Prostate gland (tissue), 2 donors: ENCODE measurements at regions not wholly inside any gene's neighbourhood (a gene's known extent, or its start where the extent isn't known, plus 50 kb on each side); places are given as distances from the start of the nearest gene placed in this dataset.

Experiments used
- DNase-seq: peaks from one replicate; pipeline ENCODE4 v3.0.0-alpha.2; 2019; ENCODE audit warnings: low spot score
- H3K27ac ChIP-seq, 2 donors: fragments of 200-600 bp; sonication (generic); 2 replicates each; pipeline ENCODE4 v1.5.1; 2017 to 2019
- H3K27me3 ChIP-seq: fragments of 200-600 bp; sonication (generic); replicated peaks from 2 replicates; pipeline ENCODE4 v1.5.1; 2019; ENCODE audit not compliant: insufficient read depth
- H3K36me3 ChIP-seq, 2 donors: fragments of 200-600 bp; sonication (generic); 1 replicate in 1 of 2; 2 replicates in 1 of 2; pipeline versions ENCODE4 v1.5.1 to v1.8.1; 2017 to 2019
- H3K4me1 ChIP-seq: fragments of 200-600 bp; sonication (generic); replicated peaks from 2 replicates; pipeline ENCODE4 v1.5.1; 2019
- H3K4me3 ChIP-seq, 2 donors: fragments of 200-600 bp; sonication (generic); 2 replicates each; pipeline ENCODE4 v1.5.1; 2017 to 2019
- H3K9me3 ChIP-seq: fragments of 200-600 bp; sonication (generic); 2 replicates; pipeline ENCODE4 v1.5.1; 2017
- POLR2A ChIP-seq: fragments of 450-650 bp; IDR thresholded peaks from one replicate; pipeline ENCODE4 v1.6.1; 2016; ENCODE audit warnings: antibody characterized with exemption, mild to moderate bottlenecking
- POLR2AphosphoS5 ChIP-seq: sonication (generic); formaldehyde crosslinking; IDR thresholded peaks from one replicate; pipeline ENCODE4 v1.6.1; 2017; ENCODE audit warnings: antibody characterized with exemption
- WGBS: methylation state at CpG from one replicate; pipeline ENCODE4 v1.1.5; 2018; 5-methylcytosine and 5-hydroxymethylcytosine counted together
- intact Hi-C: fragments of 100-400 bp; cut with DNase I; formaldehyde crosslinking; loops from one replicate; pipeline ENCODE4 v1.14.2; 2022
- TF ChIP-seq, protein P1 (sequence below), 4 experiments: fragments of 200-600 bp in 2 of 4; fragments of 450-650 bp in 2 of 4; sonication (generic) in 2 of 4; IDR thresholded peaks; 1 replicate in 3 of 4; 2 replicates in 1 of 4; pipeline ENCODE4 v1.5.1; 2016 to 2019; ENCODE audit warnings: antibody characterized with exemption in 4 of 4, mild to moderate bottlenecking in 2 of 4, moderate library complexity in 2 of 4

DNA sequence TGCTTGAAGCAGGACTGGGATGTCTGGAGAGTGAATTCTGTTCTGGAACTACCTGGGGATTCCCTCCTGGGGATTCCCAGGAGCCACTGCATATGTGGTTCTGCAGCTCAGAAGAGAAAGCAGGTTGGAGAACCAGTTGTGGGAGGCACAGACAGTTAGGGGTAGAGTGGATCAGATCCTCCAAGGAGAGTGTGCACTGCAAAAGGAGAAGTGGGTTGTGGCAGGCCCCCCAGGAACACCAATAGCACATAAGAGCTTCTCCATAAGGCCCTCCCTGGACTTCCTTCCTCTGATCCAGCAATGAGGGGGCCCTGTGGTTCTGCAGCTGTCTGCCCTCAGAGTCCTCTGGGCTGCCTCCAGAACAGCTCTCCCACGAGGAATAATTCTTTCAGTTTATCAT is 369.2 kb upstream of the CNR1 start:
- H3K27me3 ChIP-seq: no peaks in the 10 kb centered on the region
- no peak for DNase-seq
- H3K36me3 ChIP-seq: no peaks in the 10 kb centered on the region
- WGBS: 65% methylated on average over 1 of the region's 1 CpG
- H3K4me1 ChIP-seq: no peaks in the 10 kb centered on the region
- no peaks in the 10 kb centered on the region for H3K9me3 ChIP-seq
- intact Hi-C loops: no loop called here
- H3K4me3 ChIP-seq: no peak overlapping the region
- TF ChIP-seq, protein P1, sequence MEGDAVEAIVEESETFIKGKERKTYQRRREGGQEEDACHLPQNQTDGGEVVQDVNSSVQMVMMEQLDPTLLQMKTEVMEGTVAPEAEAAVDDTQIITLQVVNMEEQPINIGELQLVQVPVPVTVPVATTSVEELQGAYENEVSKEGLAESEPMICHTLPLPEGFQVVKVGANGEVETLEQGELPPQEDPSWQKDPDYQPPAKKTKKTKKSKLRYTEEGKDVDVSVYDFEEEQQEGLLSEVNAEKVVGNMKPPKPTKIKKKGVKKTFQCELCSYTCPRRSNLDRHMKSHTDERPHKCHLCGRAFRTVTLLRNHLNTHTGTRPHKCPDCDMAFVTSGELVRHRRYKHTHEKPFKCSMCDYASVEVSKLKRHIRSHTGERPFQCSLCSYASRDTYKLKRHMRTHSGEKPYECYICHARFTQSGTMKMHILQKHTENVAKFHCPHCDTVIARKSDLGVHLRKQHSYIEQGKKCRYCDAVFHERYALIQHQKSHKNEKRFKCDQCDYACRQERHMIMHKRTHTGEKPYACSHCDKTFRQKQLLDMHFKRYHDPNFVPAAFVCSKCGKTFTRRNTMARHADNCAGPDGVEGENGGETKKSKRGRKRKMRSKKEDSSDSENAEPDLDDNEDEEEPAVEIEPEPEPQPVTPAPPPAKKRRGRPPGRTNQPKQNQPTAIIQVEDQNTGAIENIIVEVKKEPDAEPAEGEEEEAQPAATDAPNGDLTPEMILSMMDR (IDR thresholded peaks at IDR 0.05): no peak
- TF ChIP-seq POLR2AphosphoS5 (no peak), POLR2A (no peak)
- no peak overlapping the region for H3K27ac ChIP-seq

DNA sequence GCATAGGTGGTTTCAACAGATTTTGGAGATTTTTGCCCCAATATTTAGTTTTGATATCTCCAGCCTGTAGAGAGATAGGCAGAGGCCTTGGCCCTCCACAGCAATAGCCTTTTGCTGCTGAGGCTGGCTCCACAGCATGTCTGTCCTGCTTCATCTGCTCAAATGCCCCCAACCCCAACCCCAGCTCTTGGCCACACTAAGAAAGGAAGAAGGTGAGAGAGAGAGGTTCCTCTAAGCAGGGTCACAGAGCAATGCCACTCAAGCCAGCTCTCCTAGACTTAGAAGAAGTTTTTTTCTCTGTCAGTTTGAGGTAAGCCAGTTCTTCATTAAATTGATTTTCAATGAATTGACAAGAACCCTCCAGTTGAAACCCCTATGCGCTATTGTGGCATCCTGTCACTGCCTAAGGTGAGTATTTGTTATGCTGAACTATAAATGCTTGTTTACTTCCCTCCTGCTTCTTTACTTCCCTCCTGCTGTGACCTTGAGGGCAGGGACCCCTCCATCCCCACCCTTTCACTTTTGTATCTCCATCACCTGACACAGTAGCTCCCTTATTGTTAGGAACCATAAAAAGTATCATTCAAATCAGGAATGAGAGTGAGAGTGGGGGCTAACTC is 366.2 kb upstream of the CNR1 start:
- no peak overlapping the region for H3K4me3 ChIP-seq
- intact Hi-C loops: no loop called here
- H3K36me3 ChIP-seq: no peaks in the 10 kb centered on the region
- no peak for DNase-seq
- WGBS: 90% methylated on average over 1 of the region's 1 CpG
- H3K9me3 ChIP-seq: no peaks in the 10 kb centered on the region
- H3K27ac ChIP-seq: no peak overlapping the region
- H3K4me1 ChIP-seq: no peaks in the 10 kb centered on the region
- TF ChIP-seq POLR2A: no peak
- TF ChIP-seq POLR2AphosphoS5: no peak
- TF ChIP-seq, protein P1 (IDR thresholded peaks at IDR 0.05): no peak
- no peaks in the 10 kb centered on the region for H3K27me3 ChIP-seq

DNA sequence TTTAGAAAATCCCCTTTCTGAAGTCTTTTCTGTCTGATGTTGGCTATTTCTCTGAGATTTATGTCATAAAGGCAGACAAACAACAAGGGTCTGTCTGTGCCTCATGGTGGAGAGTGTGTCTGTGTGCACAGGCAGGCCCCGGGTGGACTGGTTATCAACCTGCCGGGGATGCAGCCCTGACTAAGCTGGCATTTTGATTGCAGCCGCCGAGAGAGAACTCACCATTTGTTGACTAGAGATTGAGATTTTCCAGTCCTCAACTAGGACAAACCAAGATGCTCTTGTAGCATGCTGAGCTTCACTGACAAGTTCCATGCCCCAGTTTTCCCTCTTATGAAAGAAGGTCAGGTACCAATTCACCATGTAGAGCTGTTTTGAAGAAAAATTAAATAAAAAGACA is 363.6 kb upstream of the CNR1 start:
- H3K27me3 ChIP-seq: no peaks in the 10 kb centered on the region
- no peaks in the 10 kb centered on the region for H3K36me3 ChIP-seq
- H3K9me3 ChIP-seq: no peaks in the 10 kb centered on the region
- no peak for DNase-seq
- TF ChIP-seq POLR2A: no peak
- TF ChIP-seq, protein P1 (IDR thresholded peaks at IDR 0.05): no peak
- TF ChIP-seq POLR2AphosphoS5: no peak
- 65% methylated on average over 4 of the region's 4 CpGs for WGBS
- H3K4me3 ChIP-seq: no peak overlapping the region
- H3K4me1 ChIP-seq: no peaks in the 10 kb centered on the region
- H3K27ac ChIP-seq: no peak overlapping the region
- intact Hi-C loops: no loop called here

DNA sequence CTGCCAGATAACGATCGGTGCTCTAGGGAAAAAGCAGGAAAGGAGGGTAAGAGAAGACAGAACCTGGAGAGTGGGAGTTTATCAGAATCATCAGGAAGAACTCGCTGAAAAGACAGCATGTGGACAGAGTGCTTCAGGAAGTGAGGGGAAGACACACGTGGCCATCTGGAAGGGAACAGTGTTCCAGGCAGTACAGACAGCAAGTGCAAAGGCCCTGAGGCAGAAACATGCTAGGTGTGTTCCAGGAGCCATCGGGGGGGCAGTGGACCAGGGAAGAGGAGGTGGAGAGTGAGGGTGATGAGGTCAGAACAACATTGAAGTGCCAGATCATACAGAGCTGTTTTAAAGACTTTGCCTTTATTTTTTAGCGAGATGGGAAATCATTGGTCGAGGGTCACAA is 354.3 kb upstream of the CNR1 start:
- TF ChIP-seq, protein P1 (IDR thresholded peaks at IDR 0.05): no peak
- TF ChIP-seq POLR2A: no peak
- no peak for TF ChIP-seq POLR2AphosphoS5
- H3K36me3 ChIP-seq: no peaks in the 10 kb centered on the region
- no peak for DNase-seq
- intact Hi-C loops: no loop called here
- no peaks in the 10 kb centered on the region for H3K9me3 ChIP-seq
- no peaks in the 10 kb centered on the region for H3K4me1 ChIP-seq
- no peak overlapping the region for H3K27ac ChIP-seq
- 81% methylated on average over 7 of the region's 7 CpGs for WGBS
- no peak overlapping the region for H3K4me3 ChIP-seq
- no peaks in the 10 kb centered on the region for H3K27me3 ChIP-seq

DNA sequence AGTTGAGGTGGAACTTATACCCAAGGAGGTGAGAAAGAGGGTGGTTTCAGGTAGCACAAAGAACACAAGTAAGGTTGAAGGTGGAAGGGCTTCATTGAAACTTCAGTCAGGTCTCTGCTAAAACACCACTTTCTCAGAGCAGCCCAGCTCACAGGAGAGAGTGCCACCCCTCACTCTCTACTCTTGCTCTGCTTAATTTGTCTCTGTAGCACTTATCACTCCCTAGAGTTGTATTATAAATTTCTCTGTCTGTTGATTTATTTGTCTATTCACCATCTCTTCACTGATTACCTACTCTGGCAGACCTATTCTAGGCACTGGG is 353.8 kb upstream of the CNR1 start:
- H3K9me3 ChIP-seq: no peaks in the 10 kb centered on the region
- intact Hi-C loops: no loop called here
- no peak overlapping the region for H3K27ac ChIP-seq
- no peaks in the 10 kb centered on the region for H3K36me3 ChIP-seq
- no peaks in the 10 kb centered on the region for H3K4me1 ChIP-seq
- TF ChIP-seq POLR2AphosphoS5 (no peak), POLR2A (no peak)
- TF ChIP-seq, protein P1 (IDR thresholded peaks at IDR 0.05): no peak
- H3K4me3 ChIP-seq: no peak overlapping the region
- H3K27me3 ChIP-seq: no peaks in the 10 kb centered on the region
- no peak for DNase-seq
